ENCODE measurements at regions not wholly inside any gene's neighbourhood (a gene's known extent, or its start where the extent isn't known, plus 50 kb on each side); places are given as distances from the start of the nearest gene placed in this dataset.

- no peak for DNase-seq
Observed at GRCh38 chr12:131346555-131347344, 364.1 kb upstream of the SFSWAP start.

- no peak for DNase-seq
Observed at GRCh38 chr12:131347345-131347714, 363.6 kb upstream of the SFSWAP start.

GRCh38 chr12:131347732-131348131 is 363.2 kb upstream of the SFSWAP start:
- DNase-seq = no peak

- no peak for DNase-seq
Observed at GRCh38 chr12:131348231-131348630, 362.7 kb upstream of the SFSWAP start.

GRCh38 chr12:131348646-131349045 is 362.2 kb upstream of the SFSWAP start:
- DNase-seq = no peak

- DNase-seq = no peak
Observed at GRCh38 chr12:131349397-131350127, 361.3 kb upstream of the SFSWAP start.

GRCh38 chr12:131350943-131351318 is 360.0 kb upstream of the SFSWAP start:
- DNase-seq = no peak

- DNase-seq = no peak
Observed at GRCh38 chr12:131351319-131352028, 359.4 kb upstream of the SFSWAP start.

- DNase-seq = no peak
Observed at GRCh38 chr12:131352296-131352900, 358.5 kb upstream of the SFSWAP start.

- DNase-seq = no peak
Observed at GRCh38 chr12:131353376-131353775, 357.5 kb upstream of the SFSWAP start.

- no peak for DNase-seq
Observed at GRCh38 chr12:131353826-131354225, 357.1 kb upstream of the SFSWAP start.

GRCh38 chr12:131355361-131356245 is 355.3 kb upstream of the SFSWAP start:
- no peak for DNase-seq

GRCh38 chr12:131356485-131357184 is 354.3 kb upstream of the SFSWAP start:
- DNase-seq = no peak

- no peak for DNase-seq
Observed at GRCh38 chr12:131357185-131357747, 353.6 kb upstream of the SFSWAP start.

GRCh38 chr12:131357920-131358319 is 353.0 kb upstream of the SFSWAP start:
- DNase-seq = no peak

- no peak for DNase-seq
Observed at GRCh38 chr12:131362291-131363211, 348.3 kb upstream of the SFSWAP start.

GRCh38 chr12:131363393-131363792 is 347.5 kb upstream of the SFSWAP start:
- no peak for DNase-seq

GRCh38 chr12:131363841-131364495 is 346.9 kb upstream of the SFSWAP start:
- DNase-seq = no peak
